Rectal smooth muscle tissue (tissue), 1 donor: ENCODE measurements at regions not wholly inside any gene's neighbourhood (a gene's known extent, or its start where the extent isn't known, plus 50 kb on each side); places are given as distances from the start of the nearest gene placed in this dataset.

Source experiments
- H3K27ac ChIP-seq: one replicate; pipeline ENCODE4 v1.7.0; 2013; ENCODE audit warnings: low read depth, low read length, inconsistent platforms
- H3K27me3 ChIP-seq: one replicate; pipeline ENCODE4 v1.7.0; 2013; ENCODE audit warnings: low read length; ENCODE audit not compliant: control insufficient read depth, insufficient read depth
- H3K36me3 ChIP-seq: one replicate; pipeline ENCODE4 v1.7.0; 2013; ENCODE audit warnings: low read length; ENCODE audit not compliant: control insufficient read depth, insufficient read depth
- H3K4me1 ChIP-seq: one replicate; pipeline ENCODE4 v1.7.0; 2013; ENCODE audit warnings: low read length; ENCODE audit not compliant: control insufficient read depth, insufficient read depth
- H3K4me3 ChIP-seq: one replicate; pipeline ENCODE4 v1.7.0; 2013; ENCODE audit warnings: low read length
- H3K9ac ChIP-seq: one replicate; pipeline ENCODE4 v1.7.0; 2013; ENCODE audit warnings: low read length

- Histone ChIP-seq H3K9ac (no peak overlapping the region), H3K27me3 (no peaks in the 10 kb centered on the region), H3K4me1 (no peaks in the 10 kb centered on the region), H3K4me3 (no peak overlapping the region), H3K27ac (no peak overlapping the region), H3K36me3 (no peaks in the 10 kb centered on the region)
Measured at GRCh38 chr7:18400726-18401125, 94.8 kb upstream of the HDAC9 start.

- H3K4me1 ChIP-seq: no peaks in the 10 kb centered on the region
- H3K4me3 ChIP-seq: no peak overlapping the region
- no peaks in the 10 kb centered on the region for H3K27me3 ChIP-seq
- H3K9ac ChIP-seq: no peak overlapping the region
- no peaks in the 10 kb centered on the region for H3K36me3 ChIP-seq
- no peak overlapping the region for H3K27ac ChIP-seq
Measured at GRCh38 chr7:18401757-18402156, 93.8 kb upstream of the HDAC9 start.

GRCh38 chr7:18402488-18403183 lies 92.9 kb upstream of the HDAC9 start:
- no peaks in the 10 kb centered on the region for H3K4me1 ChIP-seq
- no peak overlapping the region for H3K9ac ChIP-seq
- H3K4me3 ChIP-seq: no peak overlapping the region
- no peaks in the 10 kb centered on the region for H3K36me3 ChIP-seq
- H3K27ac ChIP-seq: no peak overlapping the region
- H3K27me3 ChIP-seq: no peaks in the 10 kb centered on the region

GRCh38 chr7:18405726-18406125 lies 89.8 kb upstream of the HDAC9 start:
- Histone ChIP-seq H3K27me3 (no peaks in the 10 kb centered on the region), H3K4me3 (no peak overlapping the region), H3K9ac (no peak overlapping the region), H3K4me1 (no peaks in the 10 kb centered on the region), H3K27ac (no peak overlapping the region), H3K36me3 (no peaks in the 10 kb centered on the region)

- no peak overlapping the region for H3K9ac ChIP-seq
- H3K4me3 ChIP-seq: no peak overlapping the region
- H3K27me3 ChIP-seq: no peaks in the 10 kb centered on the region
- H3K36me3 ChIP-seq: no peaks in the 10 kb centered on the region
- no peaks in the 10 kb centered on the region for H3K4me1 ChIP-seq
- no peak overlapping the region for H3K27ac ChIP-seq
Measured at GRCh38 chr7:18407385-18407784, 88.2 kb upstream of the HDAC9 start.

GRCh38 chr7:18408461-18408860 lies 87.1 kb upstream of the HDAC9 start:
- Histone ChIP-seq H3K4me1 (no peaks in the 10 kb centered on the region), H3K27me3 (no peaks in the 10 kb centered on the region), H3K36me3 (no peaks in the 10 kb centered on the region), H3K27ac (no peak overlapping the region), H3K4me3 (no peak overlapping the region), H3K9ac (no peak overlapping the region)

- Histone ChIP-seq H3K27ac (no peak overlapping the region), H3K4me3 (no peak overlapping the region), H3K9ac (no peak overlapping the region), H3K4me1 (no peaks in the 10 kb centered on the region), H3K36me3 (no peaks in the 10 kb centered on the region), H3K27me3 (no peaks in the 10 kb centered on the region)
Measured at GRCh38 chr7:18408868-18409267, 86.7 kb upstream of the HDAC9 start.

- Histone ChIP-seq H3K4me1 (no peaks in the 10 kb centered on the region), H3K27ac (no peak overlapping the region), H3K27me3 (no peaks in the 10 kb centered on the region), H3K4me3 (no peak overlapping the region), H3K9ac (no peak overlapping the region), H3K36me3 (no peaks in the 10 kb centered on the region)
Measured at GRCh38 chr7:18413447-18413846, 82.1 kb upstream of the HDAC9 start.

GRCh38 chr7:18414885-18415284 lies 80.7 kb upstream of the HDAC9 start:
- Histone ChIP-seq H3K9ac (no peak overlapping the region), H3K27me3 (no peaks in the 10 kb centered on the region), H3K36me3 (no peaks in the 10 kb centered on the region), H3K4me1 (no peaks in the 10 kb centered on the region), H3K27ac (no peak overlapping the region), H3K4me3 (no peak overlapping the region)

- no peak overlapping the region for H3K27ac ChIP-seq
Measured at GRCh38 chr7:18416988-18417387, 78.6 kb upstream of the HDAC9 start.

GRCh38 chr7:18419456-18419855 lies 76.1 kb upstream of the HDAC9 start:
- Histone ChIP-seq H3K4me3 (no peak overlapping the region), H3K4me1 (no peaks in the 10 kb centered on the region), H3K27me3 (no peaks in the 10 kb centered on the region), H3K9ac (no peak overlapping the region), H3K36me3 (no peaks in the 10 kb centered on the region), H3K27ac (no peak overlapping the region)

More at GRCh38 chr7:18416988-18417387, 78.6 kb upstream of the HDAC9 start:
- Histone ChIP-seq H3K4me1 (no peaks in the 10 kb centered on the region), H3K36me3 (no peaks in the 10 kb centered on the region), H3K27me3 (no peaks in the 10 kb centered on the region), H3K4me3 (no peak overlapping the region), H3K9ac (no peak overlapping the region)

GRCh38 chr7:18420108-18420507 lies 75.4 kb upstream of the HDAC9 start:
- Histone ChIP-seq H3K36me3 (no peaks in the 10 kb centered on the region), H3K4me3 (no peak overlapping the region), H3K9ac (no peak overlapping the region), H3K27ac (no peak overlapping the region), H3K4me1 (no peaks in the 10 kb centered on the region), H3K27me3 (no peaks in the 10 kb centered on the region)

GRCh38 chr7:18420748-18421147 lies 74.8 kb upstream of the HDAC9 start:
- no peak overlapping the region for H3K9ac ChIP-seq
- no peak overlapping the region for H3K27ac ChIP-seq
- H3K4me1 ChIP-seq: no peaks in the 10 kb centered on the region
- no peaks in the 10 kb centered on the region for H3K36me3 ChIP-seq
- H3K4me3 ChIP-seq: no peak overlapping the region
- H3K27me3 ChIP-seq: no peaks in the 10 kb centered on the region
